Upper lobe of left lung (tissue), 6 donors: ENCODE measurements at regions not wholly inside any gene's neighbourhood (a gene's known extent, or its start where the extent isn't known, plus 50 kb on each side); places are given as distances from the start of the nearest gene placed in this dataset.

ENCODE experiments used
- ATAC-seq, 2 donors: fragments of 200-7000 bp; cut with Tn5 transposase; one replicate each; pipeline ENCODE4 v1.9.1; 2022; ENCODE audit warnings: mild to moderate bottlenecking in 2 of 2, moderate library complexity in 2 of 2; ENCODE audit not compliant: low FRiP score in 2 of 2
- DNase-seq, 2 donors: peaks; one replicate each; pipeline ENCODE4 v3.0.0-alpha.2; 2019 to 2020
- H3K27ac ChIP-seq, 4 donors: fragments of 200-600 bp; sonication (generic); one replicate each; pipeline ENCODE4 v1.5.1; 2016 to 2019
- H3K27me3 ChIP-seq, 4 donors: fragments of 200-600 bp; sonication (generic); one replicate each; pipeline ENCODE4 v1.5.1; 2017 to 2019
- H3K36me3 ChIP-seq, 4 donors: fragments of 200-600 bp; sonication (generic); one replicate each; pipeline ENCODE4 v1.5.1; 2016 to 2019
- H3K4me1 ChIP-seq, 4 donors: fragments of 200-600 bp; sonication (generic); one replicate each; pipeline ENCODE4 v1.5.1; 2018 to 2019
- H3K4me3 ChIP-seq, 4 donors: fragments of 200-600 bp; sonication (generic); one replicate each; pipeline ENCODE4 v1.5.1; 2017 to 2019; ENCODE audit warnings: mild to moderate bottlenecking in 2 of 4, moderate library complexity in 1 of 4
- H3K9me3 ChIP-seq, 4 donors: fragments of 200-600 bp; sonication (generic); one replicate each; pipeline ENCODE4 v1.5.1; 2018 to 2019
- CTCF ChIP-seq, 6 experiments: fragments of 450-650 bp in 4 of 6; fragments of 200-600 bp in 2 of 6; sonication (generic) in 2 of 6; IDR thresholded peaks; one replicate each; pipeline ENCODE4 v1.5.1; 2016 to 2019; ENCODE audit warnings: antibody characterized with exemption in 6 of 6
- EP300 ChIP-seq, 4 donors: sonication (generic); formaldehyde crosslinking; IDR thresholded peaks; one replicate each; pipeline ENCODE4 v1.5.1; 2017; ENCODE audit warnings: antibody characterized with exemption in 4 of 4, control low read depth in 2 of 4
- POLR2A ChIP-seq, 4 donors: fragments of 450-650 bp; IDR thresholded peaks; one replicate each; pipeline ENCODE4 v1.5.1; 2016 to 2017; ENCODE audit warnings: antibody characterized with exemption in 4 of 4, mild to moderate bottlenecking in 2 of 4
- POLR2AphosphoS5 ChIP-seq, 2 donors: sonication (generic); formaldehyde crosslinking; IDR thresholded peaks; one replicate each; pipeline ENCODE4 v1.5.1; 2017; ENCODE audit warnings: antibody characterized with exemption in 2 of 2
- WGBS, 2 donors: methylation state at CpG; one replicate each; pipeline ENCODE4 v1.1.5; 2017 to 2018; 5-methylcytosine and 5-hydroxymethylcytosine counted together
- donor health status: DM: no; HTN: no; CAD: no; lungs with moderate emphysema.
- donor health status: DM: no; HTN: yes; CAD: no; lungs with severe emphysema.

GRCh38 chr16:76194616-76195015 is 82.6 kb upstream of the CNTNAP4 start:
- H3K4me3 ChIP-seq, result no peak overlapping the region
- H3K4me1 ChIP-seq, result no peaks in the 10 kb centered on the region
- H3K9me3 ChIP-seq, result no peaks in the 10 kb centered on the region
- no peak overlapping the region for H3K27ac ChIP-seq
- peak in 1 of 2 donors; percentile 77 for ATAC-seq
- H3K27me3 ChIP-seq, result no peaks in the 10 kb centered on the region
- WGBS, 2 donors, result 32 to 46% methylated on average over 2 of the region's 2 CpGs
- DNase-seq, result no peak
- no peaks in the 10 kb centered on the region for H3K36me3 ChIP-seq
- TF ChIP-seq EP300 (IDR thresholded peaks at IDR 0.05) (no peak), POLR2A (IDR thresholded peaks at IDR 0.05) (no peak), POLR2AphosphoS5 (IDR thresholded peaks at IDR 0.05) (no peak)

DNA sequence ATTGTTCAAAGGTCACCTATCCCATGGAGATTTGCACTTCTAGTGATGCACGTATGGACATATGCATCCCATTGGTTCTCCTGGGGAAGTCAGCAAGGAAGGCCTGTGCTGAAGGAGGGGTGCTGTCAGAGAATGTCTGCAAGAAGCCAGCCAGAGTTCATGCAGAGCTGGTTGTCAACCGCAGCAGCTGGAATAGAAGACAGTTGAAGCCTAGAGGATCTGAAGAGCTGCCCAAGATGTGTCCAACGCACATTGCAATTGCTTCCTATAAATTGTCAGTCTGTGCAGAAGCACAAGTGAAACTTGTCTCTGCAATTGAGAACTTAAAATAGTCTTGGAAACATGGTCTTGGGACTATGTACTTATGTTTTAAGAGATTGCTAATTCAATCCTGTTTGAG is 82.1 kb upstream of the CNTNAP4 start:
- 82 to 83% methylated on average over 3 of the region's 3 CpGs for WGBS, 2 donors
- no peak for TF ChIP-seq POLR2AphosphoS5 (IDR thresholded peaks at IDR 0.05)
- no peak for TF ChIP-seq EP300 (IDR thresholded peaks at IDR 0.05)
- TF ChIP-seq CTCF (IDR thresholded peaks at IDR 0.05), result no peak
- TF ChIP-seq POLR2A (IDR thresholded peaks at IDR 0.05), result no peak
- Histone ChIP-seq H3K4me3 (no peak overlapping the region), H3K36me3 (no peaks in the 10 kb centered on the region), H3K4me1 (no peaks in the 10 kb centered on the region), H3K27me3 (no peaks in the 10 kb centered on the region), H3K27ac (no peak overlapping the region), H3K9me3 (no peaks in the 10 kb centered on the region)
- ATAC-seq (peak in 1 of 2 donors; percentile 25), DNase-seq (no peak)

GRCh38 chr16:76195648-76196047 is 81.6 kb upstream of the CNTNAP4 start:
- no peaks in the 10 kb centered on the region for H3K27me3 ChIP-seq
- TF ChIP-seq POLR2A (IDR thresholded peaks at IDR 0.05), result no peak
- TF ChIP-seq POLR2AphosphoS5 (IDR thresholded peaks at IDR 0.05), result no peak
- TF ChIP-seq EP300 (IDR thresholded peaks at IDR 0.05), result no peak
- TF ChIP-seq CTCF (IDR thresholded peaks at IDR 0.05), result no peak
- DNase-seq (no peak), ATAC-seq (no peak)
- H3K27ac ChIP-seq, result no peak overlapping the region
- H3K4me3 ChIP-seq, result no peak overlapping the region
- no peaks in the 10 kb centered on the region for H3K9me3 ChIP-seq
- 46 to 72% methylated on average over 2 of the region's 2 CpGs for WGBS, 2 donors
- no peaks in the 10 kb centered on the region for H3K36me3 ChIP-seq
- H3K4me1 ChIP-seq, result no peaks in the 10 kb centered on the region

DNA sequence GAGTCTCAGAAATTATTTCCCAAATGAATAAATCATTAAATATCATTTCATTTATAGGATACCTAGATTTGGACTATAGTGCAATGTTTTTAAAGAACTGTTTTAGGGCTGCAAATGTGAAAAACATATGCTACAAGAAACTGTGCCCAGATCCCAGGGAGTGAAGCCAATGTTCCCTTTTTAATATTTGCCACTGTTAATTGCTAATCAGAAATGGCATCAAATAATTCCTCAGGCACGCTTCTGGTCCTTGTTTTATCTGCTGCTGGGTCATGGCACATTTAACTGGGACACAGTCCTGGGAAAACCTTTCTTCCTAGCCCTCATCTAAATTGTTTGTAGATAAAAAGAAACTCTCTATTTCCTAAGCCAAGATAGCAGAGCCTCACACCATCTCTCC is 79.3 kb upstream of the CNTNAP4 start:
- no peak for ATAC-seq
- H3K36me3 ChIP-seq, result no peaks in the 10 kb centered on the region

GRCh38 chr16:76199681-76200220 is 77.5 kb upstream of the CNTNAP4 start:
- no peaks in the 10 kb centered on the region for H3K27me3 ChIP-seq
- H3K36me3 ChIP-seq, result no peaks in the 10 kb centered on the region
- TF ChIP-seq POLR2AphosphoS5 (IDR thresholded peaks at IDR 0.05) (no peak), POLR2A (IDR thresholded peaks at IDR 0.05) (no peak), CTCF (IDR thresholded peaks at IDR 0.05) (no peak), EP300 (IDR thresholded peaks at IDR 0.05) (no peak)
- no peaks in the 10 kb centered on the region for H3K9me3 ChIP-seq
- H3K4me3 ChIP-seq, result no peak overlapping the region
- WGBS, 2 donors, result 75 to 77% methylated on average over 4 of the region's 4 CpGs
- ATAC-seq (no peak), DNase-seq (no peak)
- H3K27ac ChIP-seq, result no peak overlapping the region
- H3K4me1 ChIP-seq, result no peaks in the 10 kb centered on the region

More for the DNA sequence above, 79.3 kb upstream of the CNTNAP4 start:
- 63 to 74% methylated on average over 1 of the region's 1 CpG for WGBS, 2 donors
- DNase-seq, result no peak
- no peak for TF ChIP-seq POLR2AphosphoS5 (IDR thresholded peaks at IDR 0.05)
- TF ChIP-seq POLR2A (IDR thresholded peaks at IDR 0.05), result no peak
- TF ChIP-seq CTCF (IDR thresholded peaks at IDR 0.05), result no peak
- TF ChIP-seq EP300 (IDR thresholded peaks at IDR 0.05), result no peak
- no peak overlapping the region for H3K4me3 ChIP-seq
- no peaks in the 10 kb centered on the region for H3K4me1 ChIP-seq
- H3K9me3 ChIP-seq, result no peaks in the 10 kb centered on the region
- H3K27me3 ChIP-seq, result no peaks in the 10 kb centered on the region
- H3K27ac ChIP-seq, result no peak overlapping the region
